RWPE2 (cell line): ENCODE measurements at regions not wholly inside any gene's neighbourhood (a gene's known extent, or its start where the extent isn't known, plus 50 kb on each side); places are given as distances from the start of the nearest gene placed in this dataset.
A peak's percentile ranks its signal among the peaks of the same experiment; 100 is the strongest.

Source experiments
- ATAC-seq: fragments of 200-7000 bp; cut with Tn5 transposase; 3 replicates; pipeline ENCODE4 v1.9.1; 2021; ENCODE audit warnings: low read depth
- DNase-seq: peaks from one replicate; pipeline ENCODE4 v3.0.0-alpha.2; 2020; ENCODE audit warnings: low spot score
- H3K27ac ChIP-seq: fragments of 450-650 bp; 2 replicates; pipeline ENCODE4 v1.5.1; 2017; ENCODE audit warnings: mild to moderate bottlenecking; ENCODE audit not compliant: poor library complexity, severe bottlenecking
- H3K27me3 ChIP-seq: fragments of 250-450 bp; sonication (Bioruptor Pico); 2 replicates; pipeline ENCODE4 v1.5.1; 2021; ENCODE audit warnings: mild to moderate bottlenecking, moderate library complexity; ENCODE audit not compliant: insufficient read depth, poor library complexity, severe bottlenecking
- H3K36me3 ChIP-seq: fragments of 250-450 bp; sonication (Bioruptor Pico); 2 replicates; pipeline ENCODE4 v1.5.1; 2020; ENCODE audit warnings: low read depth, mild to moderate bottlenecking, moderate library complexity
- H3K4me1 ChIP-seq: fragments of 250-450 bp; sonication (Bioruptor Pico); 2 replicates; pipeline ENCODE4 v1.5.1; 2021; ENCODE audit warnings: mild to moderate bottlenecking, moderate library complexity; ENCODE audit not compliant: insufficient read depth, poor library complexity, severe bottlenecking
- H3K4me3 ChIP-seq: fragments of 250-450 bp; sonication (Bioruptor Pico); 2 replicates; pipeline ENCODE4 v1.5.1; 2021; ENCODE audit warnings: mild to moderate bottlenecking, moderate library complexity; ENCODE audit not compliant: severe bottlenecking
- H3K9me3 ChIP-seq: fragments of 250-450 bp; sonication (Bioruptor Pico); 2 replicates; pipeline ENCODE4 v1.5.1; 2021; ENCODE audit warnings: mild to moderate bottlenecking, moderate library complexity; ENCODE audit not compliant: severe bottlenecking
- CTCF ChIP-seq: fragments of 450-650 bp; IDR thresholded peaks from one replicate; pipeline ENCODE4 v1.5.1; 2017; ENCODE audit warnings: mild to moderate bottlenecking, moderate library complexity; ENCODE audit not compliant: poor library complexity, severe bottlenecking

- TF ChIP-seq CTCF, result no peak
- ATAC-seq (no peak), DNase-seq (no peak)
- H3K4me3 ChIP-seq, result no peak overlapping the region
- H3K27me3 ChIP-seq, result no peaks in the 10 kb centered on the region
- peak overlapping the region; percentile 67 for H3K27ac ChIP-seq
- peaks cover 17% of the 10 kb centered on the region for H3K4me1 ChIP-seq
- no peaks in the 10 kb centered on the region for H3K9me3 ChIP-seq
- H3K36me3 ChIP-seq, result no peaks in the 10 kb centered on the region
Measured at GRCh38 chr5:93079046-93079445, 502.0 kb downstream of the NR2F1-AS1 start.

GRCh38 chr5:93078082-93079038 is 502.7 kb downstream of the NR2F1-AS1 start:
- Histone ChIP-seq H3K4me1 (peaks cover 22% of the 10 kb centered on the region), H3K27ac (peak overlapping the region; percentile 67), H3K9me3 (no peaks in the 10 kb centered on the region), H3K36me3 (no peaks in the 10 kb centered on the region), H3K27me3 (no peaks in the 10 kb centered on the region), H3K4me3 (no peak overlapping the region)
- DNase-seq (peak; percentile 79), ATAC-seq (peak; percentile 94)
- TF ChIP-seq CTCF, result no peak

GRCh38 chr5:93076566-93076965 is 504.5 kb downstream of the NR2F1-AS1 start:
- Histone ChIP-seq H3K4me3 (no peak overlapping the region), H3K27me3 (no peaks in the 10 kb centered on the region), H3K36me3 (no peaks in the 10 kb centered on the region), H3K9me3 (no peaks in the 10 kb centered on the region), H3K27ac (no peak overlapping the region), H3K4me1 (peaks cover 31% of the 10 kb centered on the region)
- DNase-seq (no peak), ATAC-seq (no peak)
- TF ChIP-seq CTCF, result no peak

- no peak for ATAC-seq
- no peak for TF ChIP-seq CTCF
Measured at GRCh38 chr5:93076096-93076495, 504.9 kb downstream of the NR2F1-AS1 start.

GRCh38 chr5:93073547-93073946 is 507.5 kb downstream of the NR2F1-AS1 start:
- H3K4me3 ChIP-seq, result no peak overlapping the region
- ATAC-seq (peak; percentile 24), DNase-seq (no peak)
- H3K27ac ChIP-seq, result peak overlapping the region; percentile 42
- no peaks in the 10 kb centered on the region for H3K9me3 ChIP-seq
- no peak for TF ChIP-seq CTCF
- H3K27me3 ChIP-seq, result no peaks in the 10 kb centered on the region
- H3K4me1 ChIP-seq, result peaks cover 21% of the 10 kb centered on the region
- no peaks in the 10 kb centered on the region for H3K36me3 ChIP-seq

More at GRCh38 chr5:93076096-93076495, 504.9 kb downstream of the NR2F1-AS1 start:
- Histone ChIP-seq H3K9me3 (no peaks in the 10 kb centered on the region), H3K4me3 (no peak overlapping the region), H3K27ac (no peak overlapping the region), H3K4me1 (peaks cover 31% of the 10 kb centered on the region), H3K27me3 (no peaks in the 10 kb centered on the region), H3K36me3 (no peaks in the 10 kb centered on the region)
- DNase-seq, result no peak
